CD4-positive, alpha-beta T cell (primary cell): ENCODE measurements at regions not wholly inside any gene's neighbourhood (a gene's known extent, or its start where the extent isn't known, plus 50 kb on each side); places are given as distances from the start of the nearest gene placed in this dataset.

Source experiments
- ATAC-seq: fragments of 200-7000 bp; cut with Tn5 transposase; one replicate; pipeline ENCODE4 v1.10.0; 2022; ENCODE audit warnings: mild to moderate bottlenecking; ENCODE audit not compliant: poor library complexity
- CTCF ChIA-PET: fragments of 350-600 bp; sonication (Branson Sonifier 250); formaldehyde crosslinking; loops from one replicate; lab custom pipeline; 2021; ENCODE audit warnings: antibody characterized with exemption, inconsistent platforms; lab: Charles Lee
- POLR2A ChIA-PET: fragments of 350-600 bp; sonication (Branson Sonifier 250); formaldehyde crosslinking; loops from one replicate; lab custom pipeline; 2021; ENCODE audit warnings: antibody characterized with exemption, inconsistent platforms; lab: Charles Lee
- DNase-seq, 14 experiments: peaks; one replicate each; pipeline ENCODE4 v3.0.0-alpha.2; 2013 to 2020; ENCODE audit warnings: mixed read lengths in 2 of 14
- H3K27ac ChIP-seq, 2 donors: one replicate each; pipeline versions ENCODE4 v1.5.1 to v1.7.0; 2013; ENCODE audit warnings: low read length in 2 of 2, low read depth in 1 of 2, mild to moderate bottlenecking in 1 of 2
- H3K27me3 ChIP-seq, 2 experiments: 1 replicate in 1 of 2; 2 replicates in 1 of 2; pipeline versions ENCODE4 v1.6.1 to v1.7.0; 2013; ENCODE audit warnings: low read length in 2 of 2, control low read depth in 1 of 2, mild to moderate bottlenecking in 1 of 2, moderate library complexity in 1 of 2; ENCODE audit not compliant: insufficient read depth in 2 of 2, control insufficient read depth in 1 of 2
- H3K36me3 ChIP-seq: one replicate; pipeline ENCODE4 v1.6.1; 2013; ENCODE audit warnings: low read length, control low read depth; ENCODE audit not compliant: insufficient read depth
- H3K4me1 ChIP-seq: one replicate; pipeline ENCODE4 v1.6.1; 2013; ENCODE audit warnings: low read length, control low read depth; ENCODE audit not compliant: insufficient read depth
- H3K4me3 ChIP-seq: one replicate; pipeline ENCODE4 v1.5.1; 2013; ENCODE audit warnings: mild to moderate bottlenecking, low read length, moderate library complexity
- H3K9me3 ChIP-seq, 2 experiments: 1 replicate in 1 of 2; 2 replicates in 1 of 2; pipeline versions ENCODE4 v1.6.1 to v1.7.0; 2013; ENCODE audit warnings: low read length in 2 of 2, mild to moderate bottlenecking in 2 of 2, control low read depth in 1 of 2, moderate library complexity in 1 of 2; ENCODE audit not compliant: control insufficient read depth in 1 of 2, insufficient read depth in 1 of 2
- H3K27ac Mint-ChIP-seq: one replicate; pipeline ENCODE4 v1.8.0; 2020; ENCODE audit warnings: mixed read lengths
- H3K27me3 Mint-ChIP-seq: one replicate; pipeline ENCODE4 v1.8.0; 2021; ENCODE audit warnings: mixed read lengths
- H3K36me3 Mint-ChIP-seq: one replicate; pipeline ENCODE4 v1.8.0; 2021; ENCODE audit warnings: low read depth, mixed read lengths
- H3K4me1 Mint-ChIP-seq: one replicate; pipeline ENCODE4 v1.8.0; 2021; ENCODE audit warnings: low read depth, mixed read lengths
- H3K4me3 Mint-ChIP-seq: one replicate; pipeline ENCODE4 v1.8.0; 2020; ENCODE audit warnings: mild to moderate bottlenecking, mixed read lengths
- H3K9me3 Mint-ChIP-seq: one replicate; pipeline ENCODE4 v1.8.0; 2020; ENCODE audit warnings: mixed read lengths
- CTCF ChIP-seq: fragments of 200-600 bp; IDR thresholded peaks from one replicate; pipeline ENCODE4 v1.8.0; 2022; ENCODE audit warnings: antibody characterized with exemption, mild to moderate bottlenecking
- intact Hi-C, 2 experiments: fragments of 100-400 bp; cut with DNase I in 1 of 2; cut with micrococcal nuclease in 1 of 2; formaldehyde crosslinking; loops; one replicate each; pipeline versions ENCODE4 v1.15.1 to v1.9.0; 2023 to 2025; cut with DNase I, micrococcal nuclease

- no peaks in the 10 kb centered on the region for H3K9me3 ChIP-seq
- Mint-ChIP-seq H3K27me3 (peaks cover 24% of the 10 kb centered on the region), H3K36me3 (no peaks in the 10 kb centered on the region), H3K9me3 (no peaks in the 10 kb centered on the region), H3K4me3 (no peak overlapping the region), H3K27ac (no peak overlapping the region), H3K4me1 (no peaks in the 10 kb centered on the region)
- no peak overlapping the region for H3K27ac ChIP-seq
- no peaks in the 10 kb centered on the region for H3K4me1 ChIP-seq
- H3K27me3 ChIP-seq: no peaks in the 10 kb centered on the region
- DNase-seq: no peak
- ChIA-PET POLR2A (no interaction called here), CTCF (no interaction called here)
- H3K4me3 ChIP-seq: no peak overlapping the region
- TF ChIP-seq CTCF: no peak
- no peak for ATAC-seq
- H3K36me3 ChIP-seq: no peaks in the 10 kb centered on the region
- intact Hi-C loops: no loop called here
Observed at GRCh38 chr10:94217411-94217810, 145.3 kb downstream of the NOC3L start.

- H3K36me3 ChIP-seq: no peaks in the 10 kb centered on the region
Observed at GRCh38 chr10:94218493-94219183, 144.1 kb downstream of the NOC3L start.

GRCh38 chr10:94219829-94220228 is 142.9 kb downstream of the NOC3L start:
- Histone ChIP-seq H3K27me3 (no peaks in the 10 kb centered on the region), H3K9me3 (no peaks in the 10 kb centered on the region), H3K27ac (no peak overlapping the region), H3K4me3 (no peak overlapping the region), H3K36me3 (no peaks in the 10 kb centered on the region), H3K4me1 (no peaks in the 10 kb centered on the region)
- CTCF ChIA-PET: no interaction called here
- POLR2A ChIA-PET: no interaction called here
- TF ChIP-seq CTCF: no peak
- Mint-ChIP-seq H3K27me3 (peaks cover 14% of the 10 kb centered on the region), H3K27ac (no peak overlapping the region), H3K36me3 (no peaks in the 10 kb centered on the region), H3K4me1 (no peaks in the 10 kb centered on the region), H3K9me3 (no peaks in the 10 kb centered on the region), H3K4me3 (no peak overlapping the region)
- ATAC-seq (no peak), DNase-seq (no peak)
- intact Hi-C loops: no loop called here

More at GRCh38 chr10:94218493-94219183, 144.1 kb downstream of the NOC3L start:
- H3K9me3 ChIP-seq: no peaks in the 10 kb centered on the region
- H3K4me3 Mint-ChIP-seq: no peak overlapping the region
- ATAC-seq (no peak), DNase-seq (no peak)
- H3K27ac Mint-ChIP-seq: no peak overlapping the region
- ChIA-PET CTCF (no interaction called here), POLR2A (no interaction called here)
- H3K27ac ChIP-seq: no peak overlapping the region
- no peaks in the 10 kb centered on the region for H3K27me3 ChIP-seq
- no peaks in the 10 kb centered on the region for H3K9me3 Mint-ChIP-seq
- H3K36me3 Mint-ChIP-seq: no peaks in the 10 kb centered on the region
- intact Hi-C loops: no loop called here
- H3K27me3 Mint-ChIP-seq: peaks cover 14% of the 10 kb centered on the region
- no peak for TF ChIP-seq CTCF
- H3K4me3 ChIP-seq: no peak overlapping the region
- H3K4me1 ChIP-seq: no peaks in the 10 kb centered on the region
- no peaks in the 10 kb centered on the region for H3K4me1 Mint-ChIP-seq
